ENCODE measurements at regions not wholly inside any gene's neighbourhood (a gene's known extent, or its start where the extent isn't known, plus 50 kb on each side); places are given as distances from the start of the nearest gene placed in this dataset.
"Not testable (repeated sequence)": the region's sequence is repeated elsewhere in the genome, so short reads cannot be mapped to it uniquely, and the experiment has no call there.

- H3K27ac ChIP-seq (ENCODE audit: low read length); H3K36me3 ChIP-seq (ENCODE audit: control insufficient read depth, insufficient read depth, low read length); DNase-seq; H3K4me1 ChIP-seq (ENCODE audit: control insufficient read depth, insufficient read depth, low read length); H3K9me3 ChIP-seq (replicated peaks; ENCODE audit: control insufficient read depth, low read depth, low read length); H3K4me3 ChIP-seq (ENCODE audit: low read length); H3K27me3 ChIP-seq (ENCODE audit: control insufficient read depth, insufficient read depth, low read length): not testable (repeated sequence)
- WGBS (ENCODE audit: insufficient coverage) = no CpG with 5 or more reads among the region's 2 CpGs
Observed at GRCh38 chr15:20473465-20473864, 68.1 kb downstream of the GOLGA6L6 start.

GRCh38 chr15:20472983-20473382, 68.6 kb downstream of the GOLGA6L6 start:
- H3K4me3 ChIP-seq (ENCODE audit: low read length); H3K27ac ChIP-seq (ENCODE audit: low read length); H3K4me1 ChIP-seq (ENCODE audit: control insufficient read depth, insufficient read depth, low read length); DNase-seq; H3K27me3 ChIP-seq (ENCODE audit: control insufficient read depth, insufficient read depth, low read length); H3K36me3 ChIP-seq (ENCODE audit: control insufficient read depth, insufficient read depth, low read length); H3K9me3 ChIP-seq (replicated peaks; ENCODE audit: control insufficient read depth, low read depth, low read length): not testable (repeated sequence)
- no CpG with 5 or more reads among the region's 4 CpGs for WGBS (ENCODE audit: insufficient coverage)

- not testable (repeated sequence) for H3K9me3 ChIP-seq (replicated peaks; ENCODE audit: control insufficient read depth, low read depth, low read length); DNase-seq; H3K36me3 ChIP-seq (ENCODE audit: control insufficient read depth, insufficient read depth, low read length); H3K4me3 ChIP-seq (ENCODE audit: low read length); H3K27ac ChIP-seq (ENCODE audit: low read length); H3K4me1 ChIP-seq (ENCODE audit: control insufficient read depth, insufficient read depth, low read length); H3K27me3 ChIP-seq (ENCODE audit: control insufficient read depth, insufficient read depth, low read length)
- WGBS (ENCODE audit: insufficient coverage) = no CpG with 5 or more reads among the region's 6 CpGs
Observed at GRCh38 chr15:20470810-20471209, 70.8 kb downstream of the GOLGA6L6 start.

GRCh38 chr15:20441138-20441537, 100.5 kb downstream of the GOLGA6L6 start:
- not testable (repeated sequence) for H3K27ac ChIP-seq (ENCODE audit: low read length); H3K9me3 ChIP-seq (replicated peaks; ENCODE audit: control insufficient read depth, low read depth, low read length); H3K27me3 ChIP-seq (ENCODE audit: control insufficient read depth, insufficient read depth, low read length); H3K4me3 ChIP-seq (ENCODE audit: low read length); DNase-seq; H3K36me3 ChIP-seq (ENCODE audit: control insufficient read depth, insufficient read depth, low read length); H3K4me1 ChIP-seq (ENCODE audit: control insufficient read depth, insufficient read depth, low read length)
- no CpG with 5 or more reads among the region's 3 CpGs for WGBS (ENCODE audit: insufficient coverage)

GRCh38 chr15:20440390-20440789, 101.2 kb downstream of the GOLGA6L6 start:
- not testable (repeated sequence) for H3K27ac ChIP-seq (ENCODE audit: low read length); H3K4me3 ChIP-seq (ENCODE audit: low read length); H3K4me1 ChIP-seq (ENCODE audit: control insufficient read depth, insufficient read depth, low read length); H3K27me3 ChIP-seq (ENCODE audit: control insufficient read depth, insufficient read depth, low read length); DNase-seq; H3K9me3 ChIP-seq (replicated peaks; ENCODE audit: control insufficient read depth, low read depth, low read length); H3K36me3 ChIP-seq (ENCODE audit: control insufficient read depth, insufficient read depth, low read length)
- 75% methylated on average over 9 of the region's 11 CpGs for WGBS (ENCODE audit: insufficient coverage)

- H3K36me3 ChIP-seq (ENCODE audit: control insufficient read depth, insufficient read depth, low read length) = not testable (repeated sequence)
- WGBS (ENCODE audit: insufficient coverage) = 100% methylated on average over 1 of the region's 15 CpGs
Observed at GRCh38 chr15:20439111-20439510, 102.5 kb downstream of the GOLGA6L6 start.

GRCh38 chr15:20438255-20438654, 103.3 kb downstream of the GOLGA6L6 start:
- not testable (repeated sequence) for H3K4me3 ChIP-seq (ENCODE audit: low read length); H3K27ac ChIP-seq (ENCODE audit: low read length); H3K27me3 ChIP-seq (ENCODE audit: control insufficient read depth, insufficient read depth, low read length); DNase-seq; H3K9me3 ChIP-seq (replicated peaks; ENCODE audit: control insufficient read depth, low read depth, low read length); H3K4me1 ChIP-seq (ENCODE audit: control insufficient read depth, insufficient read depth, low read length); H3K36me3 ChIP-seq (ENCODE audit: control insufficient read depth, insufficient read depth, low read length)
- no CpG with 5 or more reads among the region's 8 CpGs for WGBS (ENCODE audit: insufficient coverage)

More at GRCh38 chr15:20439111-20439510, 102.5 kb downstream of the GOLGA6L6 start:
- not testable (repeated sequence) for DNase-seq; H3K27ac ChIP-seq (ENCODE audit: low read length); H3K4me1 ChIP-seq (ENCODE audit: control insufficient read depth, insufficient read depth, low read length); H3K4me3 ChIP-seq (ENCODE audit: low read length); H3K9me3 ChIP-seq (replicated peaks; ENCODE audit: control insufficient read depth, low read depth, low read length); H3K27me3 ChIP-seq (ENCODE audit: control insufficient read depth, insufficient read depth, low read length)

GRCh38 chr15:20433468-20433867, 108.1 kb downstream of the GOLGA6L6 start:
- not testable (repeated sequence) for H3K4me3 ChIP-seq (ENCODE audit: low read length)

GRCh38 chr15:20430495-20430894, 111.1 kb downstream of the GOLGA6L6 start:
- not testable (repeated sequence) for H3K4me3 ChIP-seq (ENCODE audit: low read length); H3K27ac ChIP-seq (ENCODE audit: low read length); H3K9me3 ChIP-seq (replicated peaks; ENCODE audit: control insufficient read depth, low read depth, low read length); H3K36me3 ChIP-seq (ENCODE audit: control insufficient read depth, insufficient read depth, low read length); H3K4me1 ChIP-seq (ENCODE audit: control insufficient read depth, insufficient read depth, low read length); DNase-seq; H3K27me3 ChIP-seq (ENCODE audit: control insufficient read depth, insufficient read depth, low read length)
- WGBS (ENCODE audit: insufficient coverage) = no CpG with 5 or more reads among the region's 11 CpGs

More at GRCh38 chr15:20433468-20433867, 108.1 kb downstream of the GOLGA6L6 start:
- not testable (repeated sequence) for H3K27me3 ChIP-seq (ENCODE audit: control insufficient read depth, insufficient read depth, low read length); H3K27ac ChIP-seq (ENCODE audit: low read length); H3K4me1 ChIP-seq (ENCODE audit: control insufficient read depth, insufficient read depth, low read length); DNase-seq; H3K36me3 ChIP-seq (ENCODE audit: control insufficient read depth, insufficient read depth, low read length); H3K9me3 ChIP-seq (replicated peaks; ENCODE audit: control insufficient read depth, low read depth, low read length)
- WGBS (ENCODE audit: insufficient coverage) = no CpG with 5 or more reads among the region's 7 CpGs

GRCh38 chr15:20420710-20421109, 120.9 kb downstream of the GOLGA6L6 start:
- no CpG with 5 or more reads among the region's 2 CpGs for WGBS (ENCODE audit: insufficient coverage)
- H3K27ac ChIP-seq (ENCODE audit: low read length); H3K4me1 ChIP-seq (ENCODE audit: control insufficient read depth, insufficient read depth, low read length); DNase-seq; H3K36me3 ChIP-seq (ENCODE audit: control insufficient read depth, insufficient read depth, low read length); H3K4me3 ChIP-seq (ENCODE audit: low read length); H3K27me3 ChIP-seq (ENCODE audit: control insufficient read depth, insufficient read depth, low read length): not testable (repeated sequence)
- H3K9me3 ChIP-seq (replicated peaks; ENCODE audit: control insufficient read depth, low read depth, low read length) = peaks cover 25% of the 10 kb centered on the region

- whole genome bisulfite sequencing (ENCODE audit: insufficient coverage) = 72% methylated on average over 4 of the region's 7 CpGs
- not testable (repeated sequence) for H3K27me3 ChIP-seq (ENCODE audit: control insufficient read depth, insufficient read depth, low read length); DNase-seq; H3K4me1 ChIP-seq (ENCODE audit: control insufficient read depth, insufficient read depth, low read length); H3K36me3 ChIP-seq (ENCODE audit: control insufficient read depth, insufficient read depth, low read length); H3K27ac ChIP-seq (ENCODE audit: low read length); H3K4me3 ChIP-seq (ENCODE audit: low read length)
- H3K9me3 ChIP-seq (replicated peaks; ENCODE audit: control insufficient read depth, low read depth, low read length) = peaks cover 25% of the 10 kb centered on the region
Observed at GRCh38 chr15:20416618-20417017, 125.0 kb downstream of the GOLGA6L6 start.
